Aorta (tissue), 5 donors: ENCODE measurements at regions not wholly inside any gene's neighbourhood (a gene's known extent, or its start where the extent isn't known, plus 50 kb on each side); places are given as distances from the start of the nearest gene placed in this dataset.
"Not testable (repeated sequence)": the region's sequence is repeated elsewhere in the genome, so short reads cannot be mapped to it uniquely, and the experiment has no call there.

ENCODE experiments used
- ATAC-seq: fragments of 200-7000 bp; cut with Tn5 transposase; one replicate; pipeline ENCODE4 v1.9.1; 2022; ENCODE audit warnings: moderate library complexity; ENCODE audit not compliant: low FRiP score
- DNase-seq, 2 donors: peaks; one replicate each; pipeline ENCODE4 v3.0.0-alpha.2; 2020
- H3K27ac ChIP-seq, 2 donors: one replicate each; pipeline ENCODE4 v1.5.1; 2013; ENCODE audit warnings: low read length in 2 of 2, mild to moderate bottlenecking in 2 of 2, moderate library complexity in 2 of 2, control low read depth in 1 of 2, inconsistent platforms in 1 of 2, low read depth in 1 of 2
- H3K27me3 ChIP-seq, 2 donors: one replicate each; pipeline ENCODE4 v1.6.1; 2013; ENCODE audit warnings: control low read depth in 1 of 2, low read length in 1 of 2, mild to moderate bottlenecking in 1 of 2, moderate library complexity in 1 of 2; ENCODE audit not compliant: insufficient read depth in 2 of 2, control insufficient read depth in 1 of 2
- H3K36me3 ChIP-seq, 2 donors: one replicate each; pipeline ENCODE4 v1.6.1; 2013; ENCODE audit warnings: control low read depth in 1 of 2, low read length in 1 of 2, mild to moderate bottlenecking in 1 of 2; ENCODE audit not compliant: insufficient read depth in 2 of 2, control insufficient read depth in 1 of 2
- H3K4me1 ChIP-seq, 2 donors: one replicate each; pipeline ENCODE4 v1.6.1; 2013; ENCODE audit warnings: low read length in 2 of 2, control low read depth in 1 of 2, mild to moderate bottlenecking in 1 of 2, moderate library complexity in 1 of 2; ENCODE audit not compliant: insufficient read depth in 2 of 2, control insufficient read depth in 1 of 2
- H3K4me3 ChIP-seq, 2 donors: one replicate each; pipeline ENCODE4 v1.5.1; 2013; ENCODE audit warnings: low read length in 2 of 2, control low read depth in 1 of 2, mild to moderate bottlenecking in 1 of 2
- H3K9me3 ChIP-seq: one replicate; pipeline ENCODE4 v1.6.1; 2013; ENCODE audit warnings: mild to moderate bottlenecking, low read length; ENCODE audit not compliant: control insufficient read depth
- WGBS, 2 donors: extraction: QIAGEN DNeasy Blood & Tissue Kit; methylation state at CpG; one replicate each; pipeline ENCODE4 v1.1.7; 2013; 5-methylcytosine and 5-hydroxymethylcytosine counted together
- intact Hi-C, 2 donors: fragments of 100-400 bp; cut with DNase I; formaldehyde crosslinking; loops; one replicate each; pipeline versions ENCODE4 v1.14.2 to v1.15.0; 2022
- donor health status: healthy with polysubstance abuse.
- donor health status: Bipolar disorder and iron deficiency.
- donor health status: DM: no; HTN: no; CAD: no.
- donor health status: DM: no; HTN: no; CAD: no.
- donor health status: DM: yes; HTN: yes; CAD: no.

DNA sequence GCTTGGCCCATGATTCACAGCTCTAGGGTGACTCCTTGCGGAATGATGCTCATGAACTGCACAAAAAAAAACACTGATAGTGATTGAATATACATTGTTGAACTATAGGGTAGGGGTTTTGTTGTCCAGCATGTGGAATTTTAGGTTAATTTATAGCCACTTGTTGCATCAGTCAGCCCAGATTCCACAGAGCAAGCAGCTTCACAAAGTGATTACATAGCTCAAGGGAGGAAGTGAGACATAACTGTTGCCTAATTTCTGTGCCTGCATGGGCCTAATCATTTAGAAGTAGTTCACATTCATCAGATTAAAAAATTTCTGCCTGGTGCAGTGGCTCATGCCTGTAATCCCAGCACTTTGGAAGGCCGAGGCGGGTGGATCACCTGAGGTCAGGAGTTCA lies 142.2 kb upstream of the ZNF722 start:
- H3K27me3 ChIP-seq, ATAC-seq, H3K4me3 ChIP-seq, H3K36me3 ChIP-seq, H3K4me1 ChIP-seq, intact Hi-C loops, DNase-seq, H3K9me3 ChIP-seq, H3K27ac ChIP-seq: not testable (repeated sequence)
- 72 to 79% methylated on average over 3 of the region's 3 CpGs for WGBS, 2 donors

DNA sequence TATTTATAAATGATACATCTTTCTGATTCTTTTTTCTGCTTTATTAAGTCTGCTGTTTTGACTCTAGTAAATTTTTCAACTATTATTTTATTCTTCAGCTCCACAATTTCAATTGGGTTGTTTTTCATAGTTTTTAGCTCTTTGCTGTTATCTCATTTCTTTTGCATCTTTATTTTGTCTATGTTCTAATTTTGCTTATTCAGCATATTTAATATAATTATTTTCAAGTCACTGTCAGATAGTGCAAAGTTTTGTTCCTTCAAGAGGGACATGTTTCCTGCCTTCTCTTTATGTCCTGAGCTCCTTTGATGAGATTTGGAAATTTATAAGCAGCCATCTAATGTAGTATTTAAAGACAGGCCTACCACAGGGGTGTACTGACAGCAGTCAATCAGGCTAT lies 131.5 kb upstream of the ZNF722 start:
- intact Hi-C loops = no loop called here
- H3K4me3 ChIP-seq = no peak overlapping the region
- H3K36me3 ChIP-seq = no peaks in the 10 kb centered on the region
- no peaks in the 10 kb centered on the region for H3K27me3 ChIP-seq
- H3K4me1 ChIP-seq = no peaks in the 10 kb centered on the region
- peaks cover 8% of the 10 kb centered on the region for H3K9me3 ChIP-seq
- DNase-seq (no peak), ATAC-seq (no peak)
- H3K27ac ChIP-seq = no peak overlapping the region

DNA sequence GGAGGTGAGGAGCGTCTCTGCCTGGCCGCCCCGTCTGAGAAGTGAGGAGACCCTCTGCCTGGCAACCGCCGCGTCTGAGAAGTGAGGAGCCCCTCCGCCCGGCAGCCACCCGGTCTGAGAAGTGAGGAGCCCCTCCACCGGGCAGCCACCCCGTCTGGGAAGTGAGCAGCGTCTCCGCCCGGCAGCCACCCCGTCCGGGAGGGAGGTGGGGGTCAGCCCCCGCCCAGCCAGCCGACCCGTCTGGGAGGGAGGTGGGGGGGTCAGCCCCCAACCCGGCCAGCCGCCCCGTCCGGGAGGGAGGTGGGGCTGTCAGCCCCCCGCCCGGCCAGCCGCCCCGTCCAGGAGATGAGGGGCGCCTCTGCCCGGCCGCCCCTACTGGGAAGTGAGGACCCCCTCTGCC lies 124.4 kb upstream of the ZNF722 start:
- ATAC-seq, DNase-seq, H3K36me3 ChIP-seq, H3K9me3 ChIP-seq, H3K27ac ChIP-seq, H3K4me3 ChIP-seq, H3K27me3 ChIP-seq, H3K4me1 ChIP-seq, intact Hi-C loops: not testable (repeated sequence)
- WGBS, 2 donors = 91 to 93% methylated on average over 28 to 30 of the region's 30 CpGs

DNA sequence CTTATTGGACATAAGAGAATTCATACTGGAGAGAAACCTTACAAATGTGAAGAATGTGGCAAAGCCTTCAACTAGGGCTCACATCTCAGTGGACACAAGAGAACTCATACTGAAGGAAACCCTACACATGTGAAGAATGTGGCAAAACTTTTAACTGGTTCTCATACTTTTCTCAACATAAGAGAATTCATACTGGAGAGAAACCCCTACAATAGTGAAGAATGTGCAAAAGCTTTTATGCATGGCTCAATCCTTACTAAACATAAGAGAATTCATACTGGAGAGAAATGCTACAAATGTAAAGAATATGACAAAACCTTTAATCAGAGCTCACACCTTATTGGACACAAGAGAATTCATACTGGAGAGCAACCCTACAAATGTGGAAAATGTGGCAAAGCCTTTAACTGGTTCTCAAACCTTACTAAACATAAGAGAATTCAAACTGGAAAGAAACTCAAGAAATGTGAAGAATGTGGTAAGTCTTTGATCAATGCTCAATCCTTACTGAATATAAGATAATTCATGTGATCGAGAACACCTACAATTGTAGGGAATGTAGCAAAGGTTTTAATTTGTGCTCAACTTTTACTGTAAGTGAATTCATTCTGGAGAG lies 121.8 kb upstream of the ZNF722 start:
- Histone ChIP-seq H3K4me3 (no peak overlapping the region), H3K9me3 (peaks cover 10% of the 10 kb centered on the region), H3K27ac (no peak overlapping the region), H3K36me3 (no peaks in the 10 kb centered on the region), H3K27me3 (no peaks in the 10 kb centered on the region), H3K4me1 (no peaks in the 10 kb centered on the region)
- ATAC-seq (no peak), DNase-seq (no peak)
- WGBS, 2 donors = 76 to 84% methylated on average over 1 of the region's 1 CpG
- intact Hi-C loops = no loop called here

DNA sequence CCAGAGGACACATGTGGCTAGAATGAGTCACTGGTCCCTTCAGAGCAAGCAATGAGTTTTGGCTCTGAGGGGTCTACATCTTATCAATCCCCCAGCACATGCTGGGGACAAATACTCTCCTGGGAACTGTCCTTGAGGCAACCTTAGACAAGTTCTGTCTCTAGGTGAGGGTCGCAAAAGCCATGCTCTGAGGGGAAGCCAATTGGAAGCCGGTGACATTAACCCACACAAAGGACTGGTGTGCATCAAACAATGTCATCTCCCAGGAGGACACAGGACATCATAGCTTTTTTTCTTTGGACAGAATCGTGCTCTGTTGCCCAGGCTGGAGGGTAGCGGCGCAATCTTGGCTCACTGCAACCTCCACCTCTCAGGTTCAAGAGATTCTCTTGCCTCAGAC lies 111.6 kb upstream of the ZNF722 start:
- intact Hi-C loops = no loop called here
- Histone ChIP-seq H3K27me3 (no peaks in the 10 kb centered on the region), H3K4me3 (no peak overlapping the region), H3K9me3 (peaks cover 18% of the 10 kb centered on the region), H3K36me3 (no peaks in the 10 kb centered on the region), H3K27ac (no peak overlapping the region), H3K4me1 (no peaks in the 10 kb centered on the region)
- DNase-seq (no peak), ATAC-seq (no peak)
- WGBS, 2 donors = 63 to 72% methylated on average over 5 of the region's 5 CpGs

DNA sequence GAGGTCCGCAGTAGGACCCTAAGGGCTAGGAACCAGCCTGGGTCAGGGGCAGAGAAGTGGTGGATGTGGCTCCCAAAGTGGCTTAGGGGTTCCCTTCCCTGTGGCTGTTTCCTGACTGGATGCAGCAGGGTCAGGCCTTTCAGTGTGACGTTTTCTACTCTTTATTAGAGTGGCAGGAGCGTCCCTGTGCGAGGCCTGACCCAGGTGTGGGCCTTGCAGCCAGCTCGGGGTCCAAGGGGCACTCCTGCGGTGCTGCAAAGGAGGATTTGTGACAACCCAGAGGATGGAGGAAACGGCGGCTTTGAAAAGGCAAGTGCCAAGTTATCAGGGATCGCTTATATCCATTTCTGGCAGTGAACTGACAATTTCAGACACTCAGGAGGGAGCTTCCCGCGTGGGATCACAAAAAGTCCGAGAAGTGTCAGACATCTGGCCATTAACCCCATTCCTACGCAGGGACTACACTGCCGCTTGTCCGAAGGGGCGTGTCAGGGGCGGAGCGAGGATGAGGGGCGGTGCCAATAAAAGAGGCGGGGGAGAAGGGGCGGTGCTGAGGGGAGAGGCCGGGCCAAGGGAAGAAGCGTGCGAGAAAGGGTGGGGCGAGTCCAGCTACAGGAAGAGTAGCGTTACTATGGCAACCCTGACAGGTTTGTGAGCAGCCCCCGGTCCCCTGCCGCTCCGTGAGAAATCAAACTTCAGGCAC lies 98.8 kb upstream of the ZNF722 start:
- no peaks in the 10 kb centered on the region for H3K27me3 ChIP-seq
- peak overlapping the region; percentile 53 for H3K4me3 ChIP-seq
- ATAC-seq = peak; percentile 94
- peak; percentile 83 to 95 for DNase-seq
- no peaks in the 10 kb centered on the region for H3K36me3 ChIP-seq
- H3K9me3 ChIP-seq = no peaks in the 10 kb centered on the region
- no peak overlapping the region for H3K27ac ChIP-seq
- H3K4me1 ChIP-seq = no peaks in the 10 kb centered on the region
- 12 to 13% methylated on average over 29 of the region's 29 CpGs for WGBS, 2 donors
- intact Hi-C loops = loop anchor here in 1 of 2 donors (2.0 kb wide), 1 partner anchor 25 kb away; no protein-coding TSS in a partner anchor

DNA sequence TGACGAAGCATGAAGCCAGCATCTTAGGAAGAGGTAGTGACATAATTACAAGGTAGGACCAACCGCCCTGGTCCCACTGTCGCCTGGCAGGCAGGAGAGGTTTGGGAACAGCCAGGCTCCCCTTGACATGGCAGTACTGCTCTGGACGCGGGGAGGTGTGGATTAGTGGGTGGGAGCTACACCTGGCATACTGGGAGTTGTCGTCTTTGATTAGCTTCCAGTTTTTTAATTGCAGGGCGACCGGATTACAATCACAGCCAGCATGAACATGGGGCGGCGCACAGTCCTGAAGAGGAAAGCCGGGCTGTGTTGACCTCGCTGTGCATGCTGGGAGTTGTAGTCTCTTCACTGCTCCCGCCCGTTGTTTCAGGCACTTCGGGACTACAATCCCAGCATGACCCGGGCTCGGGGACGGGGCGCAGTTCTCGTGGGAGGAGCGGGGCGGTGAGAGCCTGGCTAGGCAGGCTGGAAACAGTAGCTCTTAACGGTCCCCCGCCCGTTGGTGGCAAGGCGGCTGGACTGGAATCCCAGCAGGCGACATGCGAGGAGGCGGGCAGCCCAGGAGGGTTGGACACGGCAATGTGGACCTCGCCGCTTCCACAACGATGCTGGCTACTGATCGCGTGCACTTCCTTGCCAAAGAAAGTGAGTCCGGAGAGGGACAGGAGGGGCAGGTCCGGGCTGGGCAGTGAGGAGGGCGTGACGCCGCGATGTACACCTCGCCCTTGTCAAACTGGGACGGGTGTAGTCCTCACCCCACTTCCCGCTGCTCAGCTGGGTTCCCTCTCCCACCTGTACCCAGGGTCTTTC lies 98.0 kb upstream of the ZNF722 start:
- Histone ChIP-seq H3K27me3 (no peaks in the 10 kb centered on the region), H3K4me1 (no peaks in the 10 kb centered on the region), H3K4me3 (peak overlapping the region; percentile 53), H3K36me3 (no peaks in the 10 kb centered on the region), H3K9me3 (no peaks in the 10 kb centered on the region), H3K27ac (no peak overlapping the region)
- ATAC-seq (peak; percentile 98), DNase-seq (peak; percentile 94 to 97)
- WGBS, 2 donors = 2% methylated on average over 44 of the region's 44 CpGs
- intact Hi-C loops = no loop called here

DNA sequence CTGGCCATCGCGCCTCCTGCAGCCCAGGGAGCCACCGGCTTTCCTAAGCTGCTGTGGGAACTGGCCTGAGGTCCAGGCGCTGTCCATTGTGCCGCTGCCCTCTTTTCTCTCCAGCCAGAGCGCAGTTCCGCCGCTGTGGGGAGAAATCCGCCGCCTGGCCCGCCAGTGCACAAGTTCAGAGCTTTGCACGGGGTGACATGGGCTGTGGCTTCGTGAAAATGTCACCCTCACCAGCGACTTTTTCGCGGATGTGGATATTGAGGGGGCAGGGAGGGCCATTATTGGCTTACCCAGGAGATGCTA lies 97.5 kb upstream of the ZNF722 start:
- H3K9me3 ChIP-seq, DNase-seq, H3K27me3 ChIP-seq, H3K36me3 ChIP-seq, intact Hi-C loops, H3K4me1 ChIP-seq, H3K27ac ChIP-seq: not testable (repeated sequence)
- ATAC-seq = peak; percentile 66
- H3K4me3 ChIP-seq = peak overlapping the region in 1 of 2 donors; percentile 24
- WGBS, 2 donors = 5 to 7% methylated on average over 16 of the region's 16 CpGs

DNA sequence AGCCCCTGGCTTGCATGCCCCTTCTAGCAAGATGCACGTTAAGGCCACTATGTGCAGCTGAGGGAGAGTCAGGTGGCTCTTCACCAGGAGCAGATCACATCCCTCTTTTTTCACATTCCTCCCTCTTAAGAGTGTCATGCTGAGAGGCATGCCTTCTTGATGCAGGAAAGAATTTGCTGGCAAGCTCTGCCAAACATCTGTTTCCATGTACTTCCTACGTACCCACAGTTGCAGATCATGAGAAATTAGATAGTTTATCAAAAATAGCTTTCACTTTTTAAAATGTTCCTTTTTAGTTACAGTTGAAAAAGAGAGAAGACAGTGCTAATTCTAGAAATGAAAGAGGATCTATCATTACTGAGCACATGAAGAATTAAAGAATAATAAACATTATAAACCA lies 79.7 kb upstream of the ZNF722 start:
- Histone ChIP-seq H3K27me3 (no peaks in the 10 kb centered on the region), H3K4me1 (no peaks in the 10 kb centered on the region), H3K36me3 (no peaks in the 10 kb centered on the region), H3K9me3 (no peaks in the 10 kb centered on the region), H3K4me3 (no peak overlapping the region), H3K27ac (no peak overlapping the region)
- no peak for ATAC-seq
- intact Hi-C loops = no loop called here
- no peak for DNase-seq
- WGBS, 2 donors = 33 to 37% methylated on average over 2 of the region's 2 CpGs
